KBM-7 (cell line): ENCODE measurements at regions not wholly inside any gene's neighbourhood (a gene's known extent, or its start where the extent isn't known, plus 50 kb on each side); places are given as distances from the start of the nearest gene placed in this dataset.
A peak's percentile ranks its signal among the peaks of the same experiment; 100 is the strongest.
"Not testable (repeated sequence)": the region's sequence is repeated elsewhere in the genome, so short reads cannot be mapped to it uniquely, and the experiment has no call there.

Source experiments
- DNase-seq: peaks from one replicate; pipeline ENCODE4 v3.0.0-alpha.2; 2015
- in situ Hi-C: fragments of 300-500 bp; cut with MboI; formaldehyde crosslinking; loops from 2 replicates; pipeline ENCODE4 v1.14.3; 2020; ENCODE audit warnings: low sequenced_read_pairs, low pct_unique_long_range_greater_than_20kb, mixed read lengths

DNA sequence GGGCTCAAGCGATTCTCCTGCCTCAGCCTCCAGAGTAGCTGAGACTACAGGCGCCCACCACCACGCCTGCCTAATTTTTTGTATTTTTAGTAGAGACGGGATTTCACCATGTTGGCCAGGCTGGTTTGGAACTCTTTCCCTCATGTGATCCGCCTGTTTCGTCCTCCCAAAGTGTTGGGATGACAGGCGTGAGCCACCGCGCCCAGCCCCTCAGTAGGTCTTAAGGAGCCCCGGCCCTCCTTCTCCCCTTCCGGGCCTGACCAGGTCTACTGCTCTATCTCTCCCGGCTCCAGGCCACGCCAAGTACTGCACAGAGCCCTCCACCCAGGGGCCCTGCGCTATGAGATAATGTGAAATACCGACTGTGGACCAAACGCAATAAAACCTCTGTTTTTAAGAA is 785.5 kb downstream of the FOXD4L5 start:
- DNase-seq, in situ Hi-C loops: not testable (repeated sequence)

DNA sequence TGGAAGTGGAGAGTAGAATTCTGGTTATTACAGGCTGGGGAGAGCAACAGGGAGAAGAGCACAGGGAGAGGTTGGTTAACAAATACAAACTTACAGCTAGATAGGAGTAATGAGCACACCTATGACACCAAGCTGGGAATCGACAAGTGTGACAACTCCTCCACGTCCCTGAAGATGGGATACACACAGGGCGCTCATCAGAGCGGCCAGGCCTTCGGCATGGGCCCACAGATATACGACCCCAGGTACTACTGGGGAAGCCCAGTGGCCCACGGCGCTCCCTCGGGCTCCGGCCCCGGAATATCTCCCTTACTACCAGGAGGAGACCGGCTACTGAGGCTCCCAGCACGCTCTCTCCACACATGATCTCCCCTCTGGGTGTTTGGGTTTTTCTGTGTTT is 786.6 kb downstream of the FOXD4L5 start:
- in situ Hi-C loops, DNase-seq: not testable (repeated sequence)

DNA sequence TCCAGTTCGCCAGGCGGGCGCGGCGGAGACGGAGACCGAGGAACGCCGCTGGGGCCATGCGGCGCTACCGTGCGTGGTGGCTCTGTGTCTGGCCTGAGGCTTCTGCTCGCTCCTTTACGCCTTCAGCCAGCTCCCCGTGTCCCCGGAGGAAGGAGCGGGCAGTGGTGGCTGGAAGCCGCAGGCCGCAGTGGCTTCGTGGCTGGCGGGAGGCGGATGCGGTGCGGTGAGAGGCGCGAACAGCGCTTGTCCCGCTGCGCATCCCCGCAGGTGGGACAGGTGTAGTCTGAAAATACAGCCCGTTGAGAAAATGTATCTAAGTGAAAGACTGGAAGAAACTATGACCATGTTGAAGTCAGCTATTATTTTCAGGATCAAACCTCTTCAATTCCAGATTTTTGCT is 796.5 kb downstream of the FOXD4L5 start:
- DNase-seq, in situ Hi-C loops: not testable (repeated sequence)

DNA sequence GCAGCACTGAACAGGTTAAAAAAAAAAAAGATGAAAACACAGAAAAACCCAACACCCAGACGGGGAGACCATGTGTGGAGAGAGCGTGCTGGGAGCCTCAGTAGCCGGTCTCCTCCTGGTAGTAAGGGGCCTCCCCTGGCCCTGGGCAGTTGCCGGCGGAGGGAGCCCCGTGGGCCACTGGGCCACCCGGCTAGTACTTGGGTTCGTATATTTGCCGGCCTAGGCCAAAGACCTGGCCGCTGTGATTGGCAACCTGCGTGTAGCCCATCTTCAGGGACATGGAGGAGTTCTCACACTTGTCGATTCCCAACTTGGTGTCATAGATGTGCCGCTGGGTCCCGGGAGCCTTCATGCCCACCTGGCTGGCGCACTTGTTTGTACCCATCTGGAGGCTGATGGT is 798.9 kb downstream of the FOXD4L5 start:
- DNase-seq, in situ Hi-C loops: not testable (repeated sequence)

DNA sequence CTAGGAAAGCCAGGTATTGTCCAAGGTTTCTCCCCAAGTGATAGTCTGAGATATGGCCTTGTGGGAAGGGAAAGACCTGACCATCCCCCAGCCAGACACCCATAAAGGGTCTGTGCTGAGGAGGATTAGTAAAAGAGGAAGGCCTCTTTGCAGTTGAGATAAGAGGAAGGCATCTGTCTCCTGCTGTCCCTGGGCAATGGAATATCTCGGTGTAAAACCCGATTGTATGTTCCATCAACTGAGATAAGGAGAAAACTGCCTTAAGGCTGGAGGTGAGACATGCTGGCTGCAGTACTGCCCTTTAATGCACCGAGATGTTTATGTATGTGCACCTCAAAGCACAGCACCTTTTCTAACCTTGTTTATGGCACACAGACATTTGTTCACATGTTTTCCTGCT is 805.9 kb downstream of the FOXD4L5 start:
- in situ Hi-C loops = not testable (repeated sequence)
- peak; percentile 67 for DNase-seq

DNA sequence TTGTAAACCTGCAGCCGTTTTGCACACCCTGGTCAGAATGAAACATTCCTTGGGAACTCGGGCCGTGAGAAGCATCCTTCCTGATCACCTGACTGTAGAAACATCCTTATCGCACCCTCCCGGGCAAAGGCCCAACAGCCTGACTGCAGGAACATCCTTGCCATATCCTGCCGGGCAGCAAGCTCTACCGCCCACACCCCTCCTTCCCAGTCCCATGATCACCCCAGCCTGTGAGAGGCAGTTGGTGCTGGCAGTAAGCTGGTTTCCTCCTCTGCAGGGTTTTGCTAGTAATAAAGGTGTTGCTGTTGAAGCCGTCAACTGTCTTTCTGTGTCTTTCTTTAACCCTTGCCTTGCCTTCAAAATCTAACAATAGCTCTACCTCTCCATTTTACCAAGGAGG is 816.1 kb downstream of the FOXD4L5 start:
- DNase-seq, in situ Hi-C loops: not testable (repeated sequence)

DNA sequence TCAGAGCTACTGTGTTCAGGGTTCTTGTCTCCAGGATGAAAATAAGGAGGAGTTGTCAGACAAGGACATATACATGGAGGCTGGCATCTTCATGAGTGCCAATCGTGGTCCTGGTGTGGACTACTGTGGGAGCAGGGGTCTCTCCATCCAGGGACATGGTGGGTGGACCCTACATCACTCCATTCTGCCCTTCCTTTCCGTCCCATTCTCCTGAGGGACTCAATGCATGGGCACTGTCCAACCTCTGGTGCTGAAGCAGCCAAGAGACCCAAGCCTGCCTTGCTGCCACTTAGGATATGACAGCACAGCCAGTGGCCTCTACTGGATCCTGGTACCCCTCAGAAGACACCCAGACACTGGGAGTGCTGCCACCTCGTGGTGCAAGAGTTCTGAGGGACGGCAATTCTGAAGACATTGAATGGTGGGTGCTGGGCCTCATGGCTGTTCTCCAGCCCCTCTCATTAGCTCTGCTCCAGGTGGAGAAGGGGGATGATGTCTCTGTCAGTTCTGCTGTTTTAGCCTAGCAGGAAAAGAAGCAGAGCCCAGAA is 818.9 kb downstream of the FOXD4L5 start:
- peak; percentile 15 for DNase-seq
- in situ Hi-C loops = not testable (repeated sequence)

DNA sequence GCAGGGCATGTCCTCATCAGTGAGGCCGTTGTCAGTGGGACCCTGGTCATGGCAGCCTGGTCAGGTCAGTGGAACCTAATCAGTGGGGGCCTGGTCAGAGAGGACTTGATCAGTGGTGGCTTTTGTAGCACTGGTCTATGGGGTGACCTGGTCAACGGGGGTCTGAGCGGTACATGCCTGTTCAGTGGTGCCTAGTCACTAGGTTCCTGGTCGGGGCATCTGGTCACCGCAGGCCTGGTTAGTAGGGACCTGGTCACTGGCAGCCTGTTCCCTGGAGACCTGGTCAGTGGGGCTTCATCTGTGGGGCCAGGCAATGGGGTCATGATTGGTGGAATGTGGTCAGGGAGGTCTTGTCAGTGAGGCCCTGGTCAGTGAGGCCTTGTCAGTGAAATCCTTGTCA is 823.1 kb downstream of the FOXD4L5 start:
- in situ Hi-C loops, DNase-seq: not testable (repeated sequence)

DNA sequence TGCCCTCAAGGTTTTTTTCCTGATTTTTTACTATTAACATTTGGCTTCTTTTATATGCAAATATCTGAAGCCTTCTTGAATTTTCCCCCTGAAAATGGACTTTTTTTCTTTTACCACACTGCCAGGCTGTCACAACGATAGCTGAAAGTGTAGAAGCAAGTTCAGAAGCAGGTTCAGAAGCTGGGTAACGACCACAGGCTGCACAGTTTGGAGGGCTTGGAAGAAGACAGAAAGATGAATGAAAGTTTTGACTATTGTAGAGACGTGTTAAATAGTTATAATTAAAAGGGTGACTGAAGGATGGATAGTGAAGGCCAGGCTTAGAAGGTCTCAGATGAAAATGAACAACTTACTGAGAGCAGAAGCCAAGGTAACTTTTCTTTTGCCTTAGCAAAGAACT is 826.4 kb downstream of the FOXD4L5 start:
- DNase-seq, in situ Hi-C loops: not testable (repeated sequence)

DNA sequence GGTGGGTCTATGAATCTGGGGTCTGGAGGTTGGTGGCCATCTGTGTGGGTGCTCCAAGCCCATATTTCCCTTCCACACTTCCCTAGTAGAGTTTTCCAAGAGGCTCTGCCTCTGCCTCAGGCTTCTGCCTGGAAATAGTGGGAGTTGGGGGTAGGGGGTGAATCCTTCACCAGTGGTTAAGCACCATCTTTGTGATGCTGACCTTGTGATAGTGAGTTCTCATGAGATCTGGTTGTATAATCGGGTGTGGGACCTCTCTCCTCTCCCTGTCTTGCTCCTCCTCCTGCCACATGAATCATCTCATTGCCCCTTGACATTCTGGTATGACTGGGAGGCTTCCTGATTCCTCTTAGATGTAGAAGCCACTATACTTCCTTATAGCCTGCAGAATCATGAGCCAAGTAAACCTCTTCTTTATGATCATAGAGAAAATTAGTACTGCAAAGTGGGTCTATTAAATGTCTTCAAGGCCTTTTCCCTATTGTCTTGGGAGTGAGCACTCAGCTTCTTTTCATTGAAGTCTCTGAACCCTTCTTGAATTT is 829.8 kb downstream of the FOXD4L5 start:
- DNase-seq, in situ Hi-C loops: not testable (repeated sequence)

DNA sequence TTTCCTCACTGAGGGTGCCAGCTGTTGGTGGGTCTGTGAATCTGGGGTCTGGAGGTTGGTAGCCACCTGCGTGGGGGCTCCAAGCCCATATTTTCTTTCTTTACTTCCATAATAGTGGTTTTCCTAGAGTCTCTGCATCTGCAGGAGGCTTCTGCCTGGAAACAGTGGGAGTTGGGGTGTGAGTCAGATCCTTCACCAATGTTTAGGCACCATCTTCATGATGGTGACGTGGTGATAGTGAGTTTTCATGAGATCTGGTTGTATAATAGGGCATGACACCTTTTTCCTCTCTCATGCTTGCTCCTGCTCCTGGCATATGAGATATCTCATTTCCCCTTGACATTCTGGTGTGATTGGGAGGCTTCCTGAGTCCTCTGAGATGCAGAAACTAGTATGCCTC is 832.9 kb downstream of the FOXD4L5 start:
- in situ Hi-C loops, DNase-seq: not testable (repeated sequence)

DNA sequence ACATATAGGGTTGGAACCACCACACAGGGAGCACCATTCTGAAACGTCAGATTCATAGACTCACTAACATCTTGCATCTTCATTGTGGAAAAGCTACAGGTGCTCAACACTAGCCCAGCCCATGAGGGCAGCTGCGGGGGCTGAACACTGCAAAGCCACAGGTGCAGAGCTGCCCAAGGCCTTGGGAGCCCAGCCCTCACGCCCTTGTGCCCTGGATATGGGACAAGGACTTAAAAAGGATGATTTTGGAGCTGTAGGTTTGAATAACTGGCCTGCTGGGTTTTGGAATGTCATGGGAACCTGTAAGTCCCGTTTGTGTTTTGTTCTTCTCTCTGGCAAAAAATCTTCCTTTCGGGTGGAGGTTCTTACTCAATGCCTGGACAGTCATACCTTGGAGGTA is 834.4 kb downstream of the FOXD4L5 start:
- in situ Hi-C loops, DNase-seq: not testable (repeated sequence)

DNA sequence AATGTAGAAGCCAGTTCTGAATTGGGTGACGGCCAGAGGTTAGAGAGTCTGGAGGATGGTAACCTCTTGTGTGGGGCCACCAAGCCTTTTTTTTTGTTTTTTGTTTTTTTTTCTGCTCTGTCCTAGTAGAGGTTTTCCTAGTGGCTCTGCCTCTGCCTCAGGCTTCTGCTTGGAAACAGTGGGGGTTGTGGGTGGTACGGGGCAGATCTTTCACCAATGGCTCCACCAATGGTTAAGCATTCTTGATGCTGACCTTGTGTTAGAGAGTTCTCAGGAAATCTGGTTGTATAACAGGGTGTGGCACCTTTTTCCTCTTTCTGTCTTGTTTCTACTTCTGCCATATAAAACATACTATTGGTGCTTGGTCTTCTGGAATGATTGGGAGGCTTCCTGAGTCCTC is 836.0 kb downstream of the FOXD4L5 start:
- in situ Hi-C loops, DNase-seq: not testable (repeated sequence)

DNA sequence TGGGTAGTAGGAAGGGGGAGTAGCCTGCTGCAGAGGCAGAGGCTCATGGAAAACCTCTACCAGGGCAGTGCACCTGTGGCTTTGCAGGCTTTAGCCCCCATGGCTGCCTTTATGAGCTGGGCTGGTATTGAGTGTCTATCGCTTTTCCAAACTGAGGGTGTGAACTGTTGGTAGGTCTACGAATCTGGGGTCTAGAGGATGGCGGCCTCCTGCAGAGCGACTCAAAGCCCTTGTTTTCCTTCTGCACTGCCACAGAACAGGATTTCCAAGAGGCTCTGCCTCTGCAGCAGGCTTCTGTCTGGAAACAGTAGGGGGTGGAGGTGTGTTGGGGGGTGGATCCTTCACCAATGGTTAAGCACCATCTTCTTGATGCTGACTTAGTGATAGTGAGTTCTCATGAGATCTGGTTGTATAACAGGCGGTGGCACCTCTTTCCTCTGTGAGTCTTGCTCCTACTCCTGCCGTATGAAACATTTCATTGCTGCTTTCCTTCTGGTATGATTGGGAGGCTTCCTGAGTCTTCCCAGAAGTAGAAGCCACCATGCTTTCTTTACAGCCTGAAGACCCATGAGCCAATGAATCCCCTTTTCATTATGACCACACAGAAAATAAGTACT is 840.0 kb downstream of the FOXD4L5 start:
- DNase-seq, in situ Hi-C loops: not testable (repeated sequence)

DNA sequence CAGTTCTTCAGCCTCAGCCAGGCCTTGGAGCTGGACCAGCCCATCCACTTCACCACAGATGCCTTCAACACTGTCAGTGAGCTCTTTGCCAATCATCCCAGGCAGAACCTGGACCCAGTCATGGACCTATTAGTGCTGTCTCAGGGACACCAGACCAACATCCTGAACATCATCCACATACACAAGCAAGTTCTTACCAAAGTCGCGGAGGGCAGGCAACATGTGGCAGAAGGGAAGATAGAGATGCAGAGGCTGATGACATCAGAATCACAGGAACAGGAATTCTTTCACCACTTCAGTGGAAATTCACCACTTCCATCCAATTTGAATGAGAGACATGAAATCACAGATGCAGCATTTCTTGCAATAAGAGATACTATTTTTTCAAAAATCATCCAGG is 845.3 kb downstream of the FOXD4L5 start:
- DNase-seq, in situ Hi-C loops: not testable (repeated sequence)
